ENCODE measurements at regions not wholly inside any gene's neighbourhood (a gene's known extent, or its start where the extent isn't known, plus 50 kb on each side); places are given as distances from the start of the nearest gene placed in this dataset.
A peak's percentile ranks its signal among the peaks of the same experiment; 100 is the strongest.

GRCh38 chr5:6822556-6823343 lies 109.5 kb downstream of the TENT4A start:
- H3K4me3 Mint-ChIP-seq: peak overlapping the region in 1 of 3 experiments; percentile 36
- peaks cover 5% of the 10 kb centered on the region for H3K36me3 Mint-ChIP-seq (ENCODE audit: low read depth)
- H3K4me1 Mint-ChIP-seq: no peaks in the 10 kb centered on the region
- peaks cover 42% of the 10 kb centered on the region for H3K27me3 Mint-ChIP-seq (ENCODE audit: low read depth)
- H3K9me3 Mint-ChIP-seq: peaks cover 13% of the 10 kb centered on the region
- TF ChIP-seq CTCF (IDR thresholded peaks at IDR 0.05; ENCODE audit: unreplicated experiment in 3 of 3): no peak
- H3K27ac Mint-ChIP-seq: no peak overlapping the region

DNA sequence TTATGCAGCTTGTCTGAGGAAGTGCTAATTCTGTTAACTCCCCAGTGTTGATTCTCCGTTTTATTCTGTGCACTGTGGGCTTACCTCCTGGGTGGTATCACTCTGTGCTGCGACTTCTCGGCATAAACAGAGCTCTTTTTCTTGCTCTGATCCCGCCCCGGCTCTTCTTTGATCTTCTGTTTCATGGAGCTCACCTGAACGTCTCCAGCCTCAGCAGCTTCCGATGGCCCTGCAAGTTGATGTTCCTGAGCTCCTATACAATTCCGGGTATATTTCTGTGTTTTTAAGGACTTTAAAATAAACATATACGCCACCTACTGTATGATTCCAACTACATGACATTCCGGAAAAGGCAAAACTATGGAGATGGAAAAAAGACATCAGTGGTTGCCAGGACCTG lies 110.8 kb downstream of the TENT4A start:
- no peak for TF ChIP-seq CTCF (IDR thresholded peaks at IDR 0.05; ENCODE audit: unreplicated experiment in 3 of 3)
- Mint-ChIP-seq H3K4me3 (no peak overlapping the region), H3K27ac (no peak overlapping the region), H3K27me3 (ENCODE audit: low read depth) (peaks cover 34% of the 10 kb centered on the region), H3K4me1 (no peaks in the 10 kb centered on the region), H3K9me3 (peaks cover 13% of the 10 kb centered on the region), H3K36me3 (ENCODE audit: low read depth) (peaks cover 5% of the 10 kb centered on the region)

DNA sequence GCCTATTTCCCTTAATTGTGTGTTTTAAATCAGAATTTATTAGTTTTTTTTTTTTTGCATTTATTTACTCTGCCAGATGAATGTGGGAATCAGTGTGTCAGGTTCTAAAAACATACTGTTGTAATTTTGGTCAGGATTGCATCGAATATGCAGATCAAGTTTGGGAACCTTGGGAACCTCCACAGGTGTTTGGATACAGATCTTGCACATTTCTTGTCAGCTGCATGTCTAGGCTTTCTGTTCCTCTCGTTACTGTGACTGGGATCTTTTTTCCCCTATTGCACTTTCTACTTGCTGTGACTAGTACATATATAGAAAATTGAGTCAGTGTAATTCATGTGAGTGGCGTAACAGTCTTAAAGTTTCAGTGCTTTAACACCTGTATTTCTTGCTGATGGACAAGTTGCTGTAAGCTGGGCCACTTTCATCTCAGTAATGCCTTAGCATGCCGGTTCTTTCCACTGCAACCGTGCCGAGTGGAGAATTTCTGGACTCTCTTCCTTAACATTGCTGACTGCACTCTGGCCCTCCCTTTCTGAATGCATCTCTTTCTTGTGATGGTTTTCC lies 112.5 kb downstream of the TENT4A start:
- Mint-ChIP-seq H3K27me3 (ENCODE audit: low read depth) (peaks cover 24% of the 10 kb centered on the region), H3K4me3 (no peak overlapping the region), H3K27ac (no peak overlapping the region), H3K4me1 (no peaks in the 10 kb centered on the region), H3K36me3 (ENCODE audit: low read depth) (peaks cover 7% of the 10 kb centered on the region), H3K9me3 (peaks cover 12% of the 10 kb centered on the region)
- TF ChIP-seq CTCF (IDR thresholded peaks at IDR 0.05; ENCODE audit: unreplicated experiment in 3 of 3): no peak

- no peaks in the 10 kb centered on the region for H3K4me1 Mint-ChIP-seq
These were observed 113.5 kb downstream of the TENT4A start for GRCh38 chr5:6826756-6827155.

GRCh38 chr5:6827526-6828219 lies 114.4 kb downstream of the TENT4A start:
- no peak for TF ChIP-seq CTCF (IDR thresholded peaks at IDR 0.05; ENCODE audit: unreplicated experiment in 3 of 3)
- peaks cover 12% of the 10 kb centered on the region for H3K27me3 Mint-ChIP-seq (ENCODE audit: low read depth)
- H3K27ac Mint-ChIP-seq: no peak overlapping the region

More at GRCh38 chr5:6826756-6827155, 113.5 kb downstream of the TENT4A start:
- Mint-ChIP-seq H3K27ac (no peak overlapping the region), H3K9me3 (peaks cover 10% of the 10 kb centered on the region), H3K4me3 (no peak overlapping the region), H3K36me3 (ENCODE audit: low read depth) (peaks cover 8% of the 10 kb centered on the region), H3K27me3 (ENCODE audit: low read depth) (peaks cover 19% of the 10 kb centered on the region)
- no peak for TF ChIP-seq CTCF (IDR thresholded peaks at IDR 0.05; ENCODE audit: unreplicated experiment in 3 of 3)

More at GRCh38 chr5:6827526-6828219, 114.4 kb downstream of the TENT4A start:
- Mint-ChIP-seq H3K4me1 (no peaks in the 10 kb centered on the region), H3K9me3 (peaks cover 8% of the 10 kb centered on the region), H3K4me3 (no peak overlapping the region), H3K36me3 (ENCODE audit: low read depth) (peaks cover 8% of the 10 kb centered on the region)

Data from nephron (organoid).